ENCODE measurements at regions not wholly inside any gene's neighbourhood (a gene's known extent, or its start where the extent isn't known, plus 50 kb on each side); places are given as distances from the start of the nearest gene placed in this dataset.

GRCh38 chr6:19041906-19042305 is 654.8 kb downstream of the RNF144B start:
- Histone ChIP-seq H4K20me1 (ENCODE audit: insufficient read depth, low read length) (no peaks in the 10 kb centered on the region), H3K4me1 (ENCODE audit: low read length) (no peaks in the 10 kb centered on the region), H3K79me2 (ENCODE audit: low read length) (no peaks in the 10 kb centered on the region), H3K9me2 (replicated peaks; ENCODE audit: insufficient read depth, low read length) (no peaks in the 10 kb centered on the region), H3K4me3 (ENCODE audit: low read length) (no peak overlapping the region), H3K27me3 (replicated peaks; ENCODE audit: insufficient read depth, low read length) (no peaks in the 10 kb centered on the region), H3K36me3 (replicated peaks; ENCODE audit: insufficient read depth, low read length) (no peaks in the 10 kb centered on the region), H3F3A (ENCODE audit: insufficient read depth, low read length) (no peaks in the 10 kb centered on the region), H2AFZ (ENCODE audit: low read length) (no peak overlapping the region), H3K4me2 (ENCODE audit: low read depth, low read length) (no peak overlapping the region), H3K9ac (ENCODE audit: low read length) (no peak overlapping the region), H3K9me3 (replicated peaks; ENCODE audit: insufficient read depth, low read length) (no peaks in the 10 kb centered on the region), H3K27ac (ENCODE audit: low read length) (no peak overlapping the region)
- no peak for DNase-seq
- TF ChIP-seq EZH2phosphoT487 (IDR thresholded peaks at IDR 0.05; ENCODE audit: low read length): no peak
- TF ChIP-seq EZH2 (optimal IDR thresholded peaks at IDR 0.05; ENCODE audit: low read depth, low read length): no peak
- no peak for TF ChIP-seq CTCF (IDR thresholded peaks at IDR 0.05; ENCODE audit: low read length)

- H3K27me3 ChIP-seq (replicated peaks; ENCODE audit: insufficient read depth, low read length): no peaks in the 10 kb centered on the region
- H2AFZ ChIP-seq (ENCODE audit: low read length): no peak overlapping the region
- no peaks in the 10 kb centered on the region for H4K20me1 ChIP-seq (ENCODE audit: insufficient read depth, low read length)
- no peak overlapping the region for H3K4me3 ChIP-seq (ENCODE audit: low read length)
- no peaks in the 10 kb centered on the region for H3K79me2 ChIP-seq (ENCODE audit: low read length)
- H3K27ac ChIP-seq (ENCODE audit: low read length): no peak overlapping the region
- H3K4me2 ChIP-seq (ENCODE audit: low read depth, low read length): no peak overlapping the region
- H3K36me3 ChIP-seq (replicated peaks; ENCODE audit: insufficient read depth, low read length): no peaks in the 10 kb centered on the region
- no peak overlapping the region for H3K9ac ChIP-seq (ENCODE audit: low read length)
- no peaks in the 10 kb centered on the region for H3K4me1 ChIP-seq (ENCODE audit: low read length)
- no peaks in the 10 kb centered on the region for H3K9me3 ChIP-seq (replicated peaks; ENCODE audit: insufficient read depth, low read length)
- H3K9me2 ChIP-seq (replicated peaks; ENCODE audit: insufficient read depth, low read length): no peaks in the 10 kb centered on the region
- no peaks in the 10 kb centered on the region for H3F3A ChIP-seq (ENCODE audit: insufficient read depth, low read length)
- no peak for DNase-seq
- no peak for TF ChIP-seq CTCF (IDR thresholded peaks at IDR 0.05; ENCODE audit: low read length)
- TF ChIP-seq EZH2 (optimal IDR thresholded peaks at IDR 0.05; ENCODE audit: low read depth, low read length): no peak
- TF ChIP-seq EZH2phosphoT487 (IDR thresholded peaks at IDR 0.05; ENCODE audit: low read length): no peak
Measured at GRCh38 chr6:19042420-19042819, 655.3 kb downstream of the RNF144B start.

GRCh38 chr6:19050765-19051164 is 663.6 kb downstream of the RNF144B start:
- no peaks in the 10 kb centered on the region for H3K27me3 ChIP-seq (replicated peaks; ENCODE audit: insufficient read depth, low read length)
- H3K4me3 ChIP-seq (ENCODE audit: low read length): no peak overlapping the region
- H3K9me2 ChIP-seq (replicated peaks; ENCODE audit: insufficient read depth, low read length): no peaks in the 10 kb centered on the region
- no peaks in the 10 kb centered on the region for H3K9me3 ChIP-seq (replicated peaks; ENCODE audit: insufficient read depth, low read length)
- no peaks in the 10 kb centered on the region for H4K20me1 ChIP-seq (ENCODE audit: insufficient read depth, low read length)
- H3K36me3 ChIP-seq (replicated peaks; ENCODE audit: insufficient read depth, low read length): no peaks in the 10 kb centered on the region
- no peak overlapping the region for H3K4me2 ChIP-seq (ENCODE audit: low read depth, low read length)
- no peak for DNase-seq
- H3F3A ChIP-seq (ENCODE audit: insufficient read depth, low read length): no peaks in the 10 kb centered on the region
- no peak overlapping the region for H2AFZ ChIP-seq (ENCODE audit: low read length)
- no peak overlapping the region for H3K27ac ChIP-seq (ENCODE audit: low read length)
- H3K79me2 ChIP-seq (ENCODE audit: low read length): no peaks in the 10 kb centered on the region
- H3K9ac ChIP-seq (ENCODE audit: low read length): no peak overlapping the region
- no peaks in the 10 kb centered on the region for H3K4me1 ChIP-seq (ENCODE audit: low read length)
- no peak for TF ChIP-seq EZH2 (optimal IDR thresholded peaks at IDR 0.05; ENCODE audit: low read depth, low read length)
- no peak for TF ChIP-seq EZH2phosphoT487 (IDR thresholded peaks at IDR 0.05; ENCODE audit: low read length)
- TF ChIP-seq CTCF (IDR thresholded peaks at IDR 0.05; ENCODE audit: low read length): no peak

Measured in MM.1S (cell line).